Karpas-422 (cell line): ENCODE measurements at regions not wholly inside any gene's neighbourhood (a gene's known extent, or its start where the extent isn't known, plus 50 kb on each side); places are given as distances from the start of the nearest gene placed in this dataset.
"Not testable (repeated sequence)": the region's sequence is repeated elsewhere in the genome, so short reads cannot be mapped to it uniquely, and the experiment has no call there.

ENCODE experiments used
- DNase-seq: peaks from one replicate; pipeline ENCODE4 v3.0.0-alpha.2; 2015
- H2AFZ ChIP-seq: fragments of 200-600 bp; sonication (generic); 2 replicates; pipeline ENCODE4 v1.6.1; 2014; ENCODE audit warnings: antibody characterized with exemption, low read length, mixed read lengths
- H3K27ac ChIP-seq: fragments of 200-600 bp; sonication (generic); 2 replicates; pipeline ENCODE4 v1.5.1; 2014; ENCODE audit warnings: mild to moderate bottlenecking, low read length, moderate library complexity
- H3K27me3 ChIP-seq: fragments of 200-600 bp; sonication (generic); 2 replicates; pipeline ENCODE4 v1.6.1; 2014; ENCODE audit warnings: low read length, mixed read lengths
- H3K36me3 ChIP-seq: fragments of 200-600 bp; sonication (generic); 2 replicates; pipeline ENCODE4 v1.6.1; 2014; ENCODE audit warnings: low read length, mixed read lengths; ENCODE audit not compliant: insufficient read depth
- H3K4me1 ChIP-seq: fragments of 200-600 bp; sonication (generic); 2 replicates; pipeline ENCODE4 v1.6.1; 2014; ENCODE audit warnings: mild to moderate bottlenecking, low read length, mixed read lengths
- H3K4me2 ChIP-seq: fragments of 200-600 bp; sonication (generic); 2 replicates; pipeline ENCODE4 v1.6.1; 2014; ENCODE audit warnings: low read length, low read depth, mild to moderate bottlenecking; ENCODE audit not compliant: poor library complexity, severe bottlenecking
- H3K4me3 ChIP-seq: fragments of 200-600 bp; sonication (generic); 2 replicates; pipeline ENCODE4 v1.5.1; 2014; ENCODE audit warnings: mild to moderate bottlenecking, antibody characterized with exemption, low read length, mixed read lengths
- H3K79me2 ChIP-seq: fragments of 200-600 bp; sonication (generic); 2 replicates; pipeline ENCODE4 v1.6.1; 2014; ENCODE audit warnings: mild to moderate bottlenecking, low read length, mixed read lengths
- H3K9ac ChIP-seq: fragments of 200-600 bp; sonication (generic); 2 replicates; pipeline ENCODE4 v1.6.0; 2014; ENCODE audit warnings: low read length
- H3K9me2 ChIP-seq: fragments of 200-600 bp; sonication (generic), shearing (Covaris generic); replicated peaks from 2 replicates; pipeline ENCODE4 v1.6.0; 2014; ENCODE audit warnings: mild to moderate bottlenecking, low read length, moderate library complexity; ENCODE audit not compliant: insufficient read depth
- H3K9me3 ChIP-seq: fragments of 300-700, 200-600 bp; sonication (generic); 2 replicates; pipeline ENCODE4 v1.6.1; 2014; ENCODE audit warnings: low read length, mixed read lengths
- H4K20me1 ChIP-seq: fragments of 200-600 bp; sonication (generic); 2 replicates; pipeline ENCODE4 v1.6.1; 2014; ENCODE audit warnings: mild to moderate bottlenecking, antibody characterized with exemption, low read length, low read depth; ENCODE audit not compliant: insufficient read depth

- H2AFZ ChIP-seq = no peak overlapping the region
- H3K9ac ChIP-seq = no peak overlapping the region
- no peaks in the 10 kb centered on the region for H3K79me2 ChIP-seq
- no peak for DNase-seq
- H3K4me3 ChIP-seq = no peak overlapping the region
- no peak overlapping the region for H3K27ac ChIP-seq
- no peaks in the 10 kb centered on the region for H3K36me3 ChIP-seq
- H3K4me2 ChIP-seq = no peak overlapping the region
- H3K9me3 ChIP-seq = no peaks in the 10 kb centered on the region; the same call in 1 of the 2 replicates
- no peaks in the 10 kb centered on the region for H3K27me3 ChIP-seq
- no peaks in the 10 kb centered on the region for H3K9me2 ChIP-seq
- no peaks in the 10 kb centered on the region for H4K20me1 ChIP-seq
- H3K4me1 ChIP-seq = no peaks in the 10 kb centered on the region
Observed at GRCh38 chr4:133565379-133565778, 416.3 kb downstream of the PCDH10 start.

- no peaks in the 10 kb centered on the region for H3K36me3 ChIP-seq
- no peak overlapping the region for H2AFZ ChIP-seq
- no peaks in the 10 kb centered on the region for H3K9me2 ChIP-seq
- no peaks in the 10 kb centered on the region for H3K9me3 ChIP-seq
- no peaks in the 10 kb centered on the region for H3K4me1 ChIP-seq
- H3K27ac ChIP-seq = no peak overlapping the region
- no peak overlapping the region for H3K4me3 ChIP-seq
- H3K9ac ChIP-seq = no peak overlapping the region
- no peak overlapping the region for H3K4me2 ChIP-seq
- no peaks in the 10 kb centered on the region for H4K20me1 ChIP-seq
- no peaks in the 10 kb centered on the region for H3K79me2 ChIP-seq
- H3K27me3 ChIP-seq = no peaks in the 10 kb centered on the region
- no peak for DNase-seq
Observed at GRCh38 chr4:133559987-133560386, 410.9 kb downstream of the PCDH10 start.

GRCh38 chr4:133555671-133556070, 406.6 kb downstream of the PCDH10 start:
- no peaks in the 10 kb centered on the region for H3K4me1 ChIP-seq
- H3K4me3 ChIP-seq = no peak overlapping the region
- no peaks in the 10 kb centered on the region for H3K27me3 ChIP-seq
- H4K20me1 ChIP-seq = no peaks in the 10 kb centered on the region
- H3K79me2 ChIP-seq = no peaks in the 10 kb centered on the region
- no peaks in the 10 kb centered on the region for H3K9me3 ChIP-seq
- H3K27ac ChIP-seq = no peak overlapping the region
- no peaks in the 10 kb centered on the region for H3K9me2 ChIP-seq
- H2AFZ ChIP-seq = no peak overlapping the region; the same call in 1 of the 2 replicates
- H3K4me2 ChIP-seq = no peak overlapping the region
- no peaks in the 10 kb centered on the region for H3K36me3 ChIP-seq
- DNase-seq = no peak
- H3K9ac ChIP-seq = no peak overlapping the region

- Histone ChIP-seq H3K9me3 (peaks cover 3% of the 10 kb centered on the region; the same call in 1 of the 2 replicates), H3K4me1 (no peaks in the 10 kb centered on the region), H3K9me2 (no peaks in the 10 kb centered on the region), H3K4me3 (no peak overlapping the region), H3K27me3 (no peaks in the 10 kb centered on the region), H3K36me3 (no peaks in the 10 kb centered on the region), H3K4me2 (no peak overlapping the region), H3K9ac (no peak overlapping the region), H4K20me1 (no peaks in the 10 kb centered on the region), H3K27ac (no peak overlapping the region), H2AFZ (no peak overlapping the region), H3K79me2 (no peaks in the 10 kb centered on the region)
- DNase-seq = no peak
Observed at GRCh38 chr4:133550436-133550835, 401.3 kb downstream of the PCDH10 start.

- H3K9ac ChIP-seq = no peak overlapping the region
- no peak overlapping the region for H3K4me2 ChIP-seq
- no peaks in the 10 kb centered on the region for H3K36me3 ChIP-seq
- no peaks in the 10 kb centered on the region for H3K27me3 ChIP-seq
- peaks cover 7% of the 10 kb centered on the region; the same call in 1 of the 2 replicates for H3K9me3 ChIP-seq
- no peaks in the 10 kb centered on the region for H4K20me1 ChIP-seq
- no peak overlapping the region for H3K27ac ChIP-seq
- no peak overlapping the region for H3K4me3 ChIP-seq
- no peaks in the 10 kb centered on the region for H3K4me1 ChIP-seq
- H2AFZ ChIP-seq = no peak overlapping the region
- DNase-seq = no peak
- H3K9me2 ChIP-seq = no peaks in the 10 kb centered on the region
- no peaks in the 10 kb centered on the region for H3K79me2 ChIP-seq
Observed at GRCh38 chr4:133544097-133544496, 395.0 kb downstream of the PCDH10 start.

- Histone ChIP-seq H2AFZ (no peak overlapping the region), H3K36me3 (no peaks in the 10 kb centered on the region), H3K9me2 (no peaks in the 10 kb centered on the region), H3K4me3 (no peak overlapping the region), H4K20me1 (no peaks in the 10 kb centered on the region), H3K9me3 (peaks cover 7% of the 10 kb centered on the region; the same call in 1 of the 2 replicates), H3K4me1 (no peaks in the 10 kb centered on the region), H3K4me2 (no peak overlapping the region), H3K79me2 (no peaks in the 10 kb centered on the region), H3K27me3 (no peaks in the 10 kb centered on the region), H3K27ac (no peak overlapping the region), H3K9ac (no peak overlapping the region)
- no peak for DNase-seq
Observed at GRCh38 chr4:133537780-133538281, 388.7 kb downstream of the PCDH10 start.

DNA sequence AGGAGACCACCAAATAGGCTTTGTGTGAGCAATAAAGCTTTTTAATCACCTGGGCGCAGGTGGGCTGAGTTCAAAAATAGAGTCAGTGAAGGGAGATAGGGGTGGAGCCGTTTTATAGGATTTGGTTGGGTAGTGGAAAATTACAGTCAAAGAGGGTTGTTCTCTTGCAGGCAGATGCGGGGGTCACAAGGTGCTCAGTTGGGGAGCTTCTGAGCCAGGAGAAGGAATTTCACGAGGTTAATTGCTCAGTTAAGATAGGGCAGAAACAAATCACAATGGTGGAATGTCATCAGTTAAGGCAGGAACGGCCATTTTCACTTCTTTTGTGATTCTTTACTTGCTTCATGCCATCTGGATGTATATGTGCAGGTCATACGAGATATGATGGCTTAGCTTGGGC, 385.1 kb downstream of the PCDH10 start:
- not testable (repeated sequence) for H3K27ac ChIP-seq, H3K4me3 ChIP-seq, H3K27me3 ChIP-seq, H3K79me2 ChIP-seq, H3K36me3 ChIP-seq, H3K9me3 ChIP-seq, H3K9ac ChIP-seq, H3K4me2 ChIP-seq, DNase-seq, H4K20me1 ChIP-seq, H3K9me2 ChIP-seq, H2AFZ ChIP-seq, H3K4me1 ChIP-seq

DNA sequence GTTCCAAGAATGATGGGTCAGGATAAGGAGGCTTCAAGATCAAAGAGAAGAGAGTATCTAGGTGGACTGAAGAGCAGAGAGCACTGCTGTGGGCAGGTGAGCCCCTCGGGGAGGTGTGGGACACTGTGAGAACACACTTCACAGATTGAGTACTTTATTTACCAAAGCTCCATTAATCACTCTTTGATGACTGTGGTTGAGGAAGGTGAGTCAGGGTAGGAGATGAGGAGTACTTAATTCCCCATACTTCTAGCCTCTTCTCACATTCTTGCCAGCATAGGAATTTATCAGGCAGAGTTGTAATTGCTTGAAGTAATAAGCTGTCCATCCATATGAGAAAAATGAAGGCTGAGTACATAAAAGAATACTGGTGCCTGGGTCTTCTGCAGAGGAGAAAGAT, 375.3 kb downstream of the PCDH10 start:
- no peaks in the 10 kb centered on the region; the same call in 1 of the 2 replicates for H3K9me3 ChIP-seq
- no peak overlapping the region for H3K4me2 ChIP-seq
- H2AFZ ChIP-seq = no peak overlapping the region
- no peak overlapping the region for H3K27ac ChIP-seq
- no peaks in the 10 kb centered on the region for H3K4me1 ChIP-seq
- DNase-seq = no peak
- H4K20me1 ChIP-seq = no peaks in the 10 kb centered on the region
- no peaks in the 10 kb centered on the region for H3K79me2 ChIP-seq
- no peaks in the 10 kb centered on the region for H3K36me3 ChIP-seq
- H3K9ac ChIP-seq = no peak overlapping the region
- no peaks in the 10 kb centered on the region for H3K9me2 ChIP-seq
- no peaks in the 10 kb centered on the region for H3K27me3 ChIP-seq
- no peak overlapping the region for H3K4me3 ChIP-seq

- DNase-seq = no peak
- Histone ChIP-seq H2AFZ (no peak overlapping the region), H3K27ac (no peak overlapping the region)
Observed at GRCh38 chr4:133513901-133514300, 364.8 kb downstream of the PCDH10 start.

More at GRCh38 chr4:133513901-133514300, 364.8 kb downstream of the PCDH10 start:
- Histone ChIP-seq H3K4me2 (no peak overlapping the region), H3K27me3 (no peaks in the 10 kb centered on the region), H3K79me2 (no peaks in the 10 kb centered on the region), H3K9me3 (no peaks in the 10 kb centered on the region), H4K20me1 (no peaks in the 10 kb centered on the region), H3K36me3 (no peaks in the 10 kb centered on the region), H3K4me3 (no peak overlapping the region), H3K9ac (no peak overlapping the region), H3K9me2 (no peaks in the 10 kb centered on the region), H3K4me1 (no peaks in the 10 kb centered on the region)
